Spleen (tissue), 11 donors: ENCODE measurements at regions not wholly inside any gene's neighbourhood (a gene's known extent, or its start where the extent isn't known, plus 50 kb on each side); places are given as distances from the start of the nearest gene placed in this dataset.

ENCODE experiments used
- DNase-seq: peaks from one replicate; pipeline ENCODE4 v3.0.0-alpha.2; 2020
- H3K27ac ChIP-seq, 8 donors: fragments of 200-600 bp; sonication (generic) in 7 of 8; 1 replicate in 4 of 8; 2 replicates in 4 of 8; pipeline versions ENCODE4 v1.5.0 to v1.8.0; 2016 to 2021; ENCODE audit warnings: inconsistent platforms in 4 of 8, mild to moderate bottlenecking in 4 of 8, moderate library complexity in 1 of 8
- H3K27me3 ChIP-seq, 7 donors: fragments of 200-600 bp; sonication (generic) in 6 of 7; replicated peaks in 1 of 7; 1 replicate in 4 of 7; 2 replicates in 3 of 7; pipeline versions ENCODE4 v1.5.0 to v1.8.0; 2016 to 2021; ENCODE audit warnings: inconsistent platforms in 3 of 7, mild to moderate bottlenecking in 1 of 7
- H3K36me3 ChIP-seq, 6 donors: fragments of 200-600 bp; sonication (generic) in 5 of 6; 1 replicate in 4 of 6; 2 replicates in 2 of 6; pipeline versions ENCODE4 v1.5.0 to v1.8.0; 2016 to 2021; ENCODE audit warnings: inconsistent platforms in 2 of 6
- H3K4me1 ChIP-seq, 6 donors: fragments of 200-600 bp; sonication (generic) in 5 of 6; 1 replicate in 3 of 6; 2 replicates in 3 of 6; pipeline versions ENCODE4 v1.5.0 to v1.8.0; 2016 to 2021; ENCODE audit warnings: inconsistent platforms in 3 of 6
- H3K4me3 ChIP-seq, 8 donors: fragments of 200-600 bp; sonication (generic) in 7 of 8; 1 replicate in 4 of 8; 2 replicates in 4 of 8; pipeline versions ENCODE4 v1.5.0 to v1.8.0; 2016 to 2021; ENCODE audit warnings: inconsistent platforms in 4 of 8, mild to moderate bottlenecking in 4 of 8, moderate library complexity in 2 of 8
- H3K9me3 ChIP-seq, 8 donors: fragments of 200-600 bp; sonication (generic) in 7 of 8; 1 replicate in 4 of 8; 2 replicates in 4 of 8; pipeline versions ENCODE4 v1.5.0 to v1.8.0; 2016 to 2021; ENCODE audit warnings: inconsistent platforms in 4 of 8
- CTCF ChIP-seq, 11 experiments: fragments of 200-600 bp in 7 of 11; fragments of 450-650 bp in 4 of 11; sonication (generic) in 4 of 11; IDR thresholded peaks in 8 of 11; conservative IDR thresholded peaks in 3 of 11; 1 replicate in 7 of 11; 2 replicates in 4 of 11; pipeline versions ENCODE4 v1.4.0 to v1.8.0; 2016 to 2021; ENCODE audit warnings: antibody characterized with exemption in 11 of 11, inconsistent platforms in 4 of 11, mild to moderate bottlenecking in 1 of 11
- POLR2A ChIP-seq, 3 donors: fragments of 450-650 bp; IDR thresholded peaks; one replicate each; pipeline ENCODE4 v1.5.1; 2017; ENCODE audit warnings: antibody characterized with exemption in 3 of 3, mild to moderate bottlenecking in 1 of 3
- POLR2AphosphoS5 ChIP-seq, 3 donors: sonication (generic); formaldehyde crosslinking; IDR thresholded peaks; one replicate each; pipeline ENCODE4 v1.5.1; 2017; ENCODE audit warnings: antibody characterized with exemption in 3 of 3
- WGBS, 5 donors: extraction: QIAGEN DNeasy Blood & Tissue Kit in 3 of 5; methylation state at CpG; one replicate each; pipeline versions ENCODE4 v1.1.5 to v1.1.7; 2013 to 2018; 5-methylcytosine and 5-hydroxymethylcytosine counted together
- intact Hi-C: fragments of 100-400 bp; cut with DNase I; formaldehyde crosslinking; loops from one replicate; pipeline ENCODE4 v1.15.0; 2023; ENCODE audit warnings: low total_unique reads
- donor health status: healthy with polysubstance abuse.
- donor health status: DM: no; HTN: no; CAD: no; lungs with moderate emphysema.
- donor health status: DM: no; HTN: no; CAD: no.
- donor health status: Bipolar disorder and iron deficiency.
- donor health status: healthy.
- donor health status: DM: no; HTN: no; CAD: no.
- donor health status: DM: yes; HTN: yes; CAD: no.

GRCh38 chrY:15554991-15555390, 1030.7 kb downstream of the NLGN4Y start:
- intact Hi-C loops, result no loop called here
- DNase-seq, result no peak
- no peaks in the 10 kb centered on the region for H3K9me3 ChIP-seq
- no peaks in the 10 kb centered on the region for H3K27me3 ChIP-seq
- no peaks in the 10 kb centered on the region for H3K4me1 ChIP-seq
- no peak overlapping the region for H3K4me3 ChIP-seq
- no peaks in the 10 kb centered on the region for H3K36me3 ChIP-seq
- H3K27ac ChIP-seq, result no peak overlapping the region
- WGBS, 5 donors, result 92 to 100% (median 93%) methylated on average over 1 of the region's 1 CpG; no CpG with 5 or more reads in 2 of the 5 donors
- no peak for TF ChIP-seq POLR2AphosphoS5 (IDR thresholded peaks at IDR 0.05)
- TF ChIP-seq CTCF (IDR thresholded peaks at IDR 0.05 in 8 of 11, conservative IDR thresholded peaks at IDR 0.05 in 3 of 11), result no peak
- TF ChIP-seq POLR2A (IDR thresholded peaks at IDR 0.05), result no peak

DNA sequence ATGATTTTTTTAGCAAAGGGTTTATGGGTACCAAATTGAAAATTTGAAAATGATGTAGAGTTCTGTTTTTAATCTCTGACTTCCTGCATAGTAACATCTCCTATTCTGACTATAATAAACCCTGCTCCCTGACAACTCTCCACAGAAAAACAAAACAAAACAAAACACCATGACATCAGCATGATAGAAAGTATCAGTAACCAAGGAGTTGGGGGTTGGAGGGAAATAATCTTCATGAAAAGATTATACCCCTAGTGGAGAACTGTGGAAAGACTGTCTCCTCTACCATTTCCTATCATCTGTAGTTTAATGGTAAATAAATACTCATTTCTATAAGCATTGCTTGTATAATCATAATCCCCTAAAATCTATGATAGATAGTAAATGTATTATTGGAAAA, 1034.8 kb downstream of the NLGN4Y start:
- H3K27me3 ChIP-seq, result no peaks in the 10 kb centered on the region
- intact Hi-C loops, result no loop called here
- TF ChIP-seq CTCF (IDR thresholded peaks at IDR 0.05 in 8 of 11, conservative IDR thresholded peaks at IDR 0.05 in 3 of 11) (no peak), POLR2A (IDR thresholded peaks at IDR 0.05) (no peak), POLR2AphosphoS5 (IDR thresholded peaks at IDR 0.05) (no peak)
- no peak overlapping the region for H3K27ac ChIP-seq
- no peak for DNase-seq
- no peaks in the 10 kb centered on the region for H3K36me3 ChIP-seq
- no peak overlapping the region for H3K4me3 ChIP-seq
- no peaks in the 10 kb centered on the region for H3K9me3 ChIP-seq
- H3K4me1 ChIP-seq, result no peaks in the 10 kb centered on the region

- Histone ChIP-seq H3K27me3 (no peaks in the 10 kb centered on the region), H3K27ac (no peak overlapping the region), H3K36me3 (no peaks in the 10 kb centered on the region), H3K4me3 (no peak overlapping the region), H3K9me3 (no peaks in the 10 kb centered on the region), H3K4me1 (no peaks in the 10 kb centered on the region)
- DNase-seq, result no peak
- intact Hi-C loops, result no loop called here
- no peak for TF ChIP-seq POLR2A (IDR thresholded peaks at IDR 0.05)
- no peak for TF ChIP-seq POLR2AphosphoS5 (IDR thresholded peaks at IDR 0.05)
- TF ChIP-seq CTCF (IDR thresholded peaks at IDR 0.05 in 8 of 11, conservative IDR thresholded peaks at IDR 0.05 in 3 of 11), result no peak
- 87 to 94% (median 91%) methylated on average over 2 to 3 of the region's 3 CpGs; no CpG with 5 or more reads in 2 of the 5 donors for WGBS, 5 donors
These were observed 1036.5 kb downstream of the NLGN4Y start for GRCh38 chrY:15560840-15561239.

GRCh38 chrY:15561501-15562289, 1037.4 kb downstream of the NLGN4Y start:
- no peak for DNase-seq
- H3K36me3 ChIP-seq, result no peaks in the 10 kb centered on the region
- 67 to 80% (median 70%) methylated on average over 5 of the region's 5 CpGs; no CpG with 5 or more reads in 2 of the 5 donors for WGBS, 5 donors
- no peak overlapping the region for H3K4me3 ChIP-seq
- intact Hi-C loops, result no loop called here
- no peaks in the 10 kb centered on the region for H3K4me1 ChIP-seq
- H3K27me3 ChIP-seq, result no peaks in the 10 kb centered on the region
- TF ChIP-seq CTCF (IDR thresholded peaks at IDR 0.05 in 8 of 11, conservative IDR thresholded peaks at IDR 0.05 in 3 of 11), result no peak
- TF ChIP-seq POLR2AphosphoS5 (IDR thresholded peaks at IDR 0.05), result no peak
- TF ChIP-seq POLR2A (IDR thresholded peaks at IDR 0.05), result no peak
- no peak overlapping the region for H3K27ac ChIP-seq
- H3K9me3 ChIP-seq, result no peaks in the 10 kb centered on the region
